KMS-11 (cell line): ENCODE measurements at regions not wholly inside any gene's neighbourhood (a gene's known extent, or its start where the extent isn't known, plus 50 kb on each side); places are given as distances from the start of the nearest gene placed in this dataset.
"Not testable (repeated sequence)": the region's sequence is repeated elsewhere in the genome, so short reads cannot be mapped to it uniquely, and the experiment has no call there.

Source experiments
- H2AFZ ChIP-seq: fragments of 200-600 bp; sonication (generic); 2 replicates; pipeline ENCODE4 v1.6.1; 2016; ENCODE audit warnings: antibody characterized with exemption, mixed run types, low read depth
- H3K27ac ChIP-seq: fragments of 200-600 bp; sonication (generic); 2 replicates; pipeline ENCODE4 v1.6.1; 2016; ENCODE audit warnings: mild to moderate bottlenecking, mixed run types
- H3K27me3 ChIP-seq: fragments of 200-600 bp; sonication (generic); 2 replicates; pipeline ENCODE4 v1.6.1; 2017; ENCODE audit warnings: mild to moderate bottlenecking, low read depth, mixed run types, moderate library complexity; ENCODE audit not compliant: insufficient read depth
- H3K36me3 ChIP-seq: fragments of 200-600 bp; sonication (generic); 2 replicates; pipeline ENCODE4 v1.6.1; 2017; ENCODE audit warnings: mild to moderate bottlenecking, mixed run types; ENCODE audit not compliant: insufficient read depth
- H3K4me1 ChIP-seq: fragments of 200-600 bp; sonication (generic); 2 replicates; pipeline ENCODE4 v1.6.1; 2016; ENCODE audit warnings: mild to moderate bottlenecking, low read depth, mixed run types; ENCODE audit not compliant: poor library complexity, severe bottlenecking
- H3K4me2 ChIP-seq: fragments of 200-600 bp; sonication (generic); 2 replicates; pipeline ENCODE4 v1.7.0; 2016; ENCODE audit warnings: mild to moderate bottlenecking, mixed run types
- H3K4me3 ChIP-seq: fragments of 200-600 bp; sonication (generic); IDR thresholded peaks from 2 replicates; pipeline ENCODE4 v1.6.1; 2017; ENCODE audit warnings: low read depth, low read length, mixed read lengths; ENCODE audit not compliant: insufficient read depth
- H3K79me2 ChIP-seq: fragments of 200-600 bp; sonication (generic); 2 replicates; pipeline ENCODE4 v1.6.1; 2016; ENCODE audit warnings: low read depth, mixed run types; ENCODE audit not compliant: insufficient read depth
- H3K9ac ChIP-seq: fragments of 200-600 bp; sonication (generic); 2 replicates; pipeline ENCODE4 v1.6.1; 2016; ENCODE audit warnings: mild to moderate bottlenecking, mixed run types
- H4K20me1 ChIP-seq: fragments of 200-600 bp; sonication (generic); 2 replicates; pipeline ENCODE4 v1.6.1; 2016; ENCODE audit warnings: mild to moderate bottlenecking, mixed run types; ENCODE audit not compliant: insufficient read depth
- CTCF ChIP-seq: fragments of 200-600 bp; sonication (generic); conservative IDR thresholded peaks from 2 replicates; pipeline ENCODE4 v1.6.1; 2017; ENCODE audit warnings: low read depth, mild to moderate bottlenecking, antibody characterized with exemption, low read length, moderate library complexity, mixed read lengths

- Histone ChIP-seq H3K27me3 (no peaks in the 10 kb centered on the region), H3K4me2 (no peak overlapping the region), H2AFZ (no peak overlapping the region), H3K79me2 (no peaks in the 10 kb centered on the region), H3K4me1 (no peaks in the 10 kb centered on the region), H3K4me3 (no peak overlapping the region), H4K20me1 (no peaks in the 10 kb centered on the region), H3K36me3 (no peaks in the 10 kb centered on the region), H3K27ac (no peak overlapping the region), H3K9ac (no peak overlapping the region)
- no peak for TF ChIP-seq CTCF
These were observed 76.0 kb downstream of the P2RY1 start for GRCh38 chr3:152910966-152911365.

GRCh38 chr3:152914743-152915142, 79.8 kb downstream of the P2RY1 start:
- not testable (repeated sequence) for H3K4me3 ChIP-seq, H3K4me2 ChIP-seq, H3K79me2 ChIP-seq, H4K20me1 ChIP-seq, H3K9ac ChIP-seq, H3K27me3 ChIP-seq, H3K27ac ChIP-seq, H2AFZ ChIP-seq, H3K36me3 ChIP-seq, H3K4me1 ChIP-seq

- Histone ChIP-seq H3K9ac (no peak overlapping the region), H3K27me3 (no peaks in the 10 kb centered on the region), H2AFZ (no peak overlapping the region), H3K4me2 (no peak overlapping the region), H3K79me2 (no peaks in the 10 kb centered on the region), H3K36me3 (no peaks in the 10 kb centered on the region), H3K27ac (no peak overlapping the region), H3K4me1 (no peaks in the 10 kb centered on the region), H3K4me3 (no peak overlapping the region), H4K20me1 (no peaks in the 10 kb centered on the region)
- no peak for TF ChIP-seq CTCF
These were observed 80.8 kb downstream of the P2RY1 start for GRCh38 chr3:152915695-152916094.

- H3K4me2 ChIP-seq = no peak overlapping the region
- H3K4me3 ChIP-seq = no peak overlapping the region
- no peaks in the 10 kb centered on the region for H3K36me3 ChIP-seq
- no peak overlapping the region for H2AFZ ChIP-seq
- H3K4me1 ChIP-seq = no peaks in the 10 kb centered on the region
- H4K20me1 ChIP-seq = no peaks in the 10 kb centered on the region
- H3K79me2 ChIP-seq = no peaks in the 10 kb centered on the region
- no peak overlapping the region for H3K27ac ChIP-seq
- no peak overlapping the region for H3K9ac ChIP-seq
- H3K27me3 ChIP-seq = no peaks in the 10 kb centered on the region
- no peak for TF ChIP-seq CTCF
These were observed 81.9 kb downstream of the P2RY1 start for GRCh38 chr3:152916753-152917279.

GRCh38 chr3:152921351-152921750, 86.4 kb downstream of the P2RY1 start:
- Histone ChIP-seq H3K36me3 (no peaks in the 10 kb centered on the region), H4K20me1 (no peaks in the 10 kb centered on the region), H3K4me2 (no peak overlapping the region), H3K4me3 (no peak overlapping the region), H3K27me3 (no peaks in the 10 kb centered on the region), H2AFZ (no peak overlapping the region), H3K9ac (no peak overlapping the region), H3K4me1 (no peaks in the 10 kb centered on the region), H3K79me2 (no peaks in the 10 kb centered on the region), H3K27ac (no peak overlapping the region)
- no peak for TF ChIP-seq CTCF
